AG09309 (cell line): ENCODE measurements at regions not wholly inside any gene's neighbourhood (a gene's known extent, or its start where the extent isn't known, plus 50 kb on each side); places are given as distances from the start of the nearest gene placed in this dataset.
A peak's percentile ranks its signal among the peaks of the same experiment; 100 is the strongest.
"Not testable (repeated sequence)": the region's sequence is repeated elsewhere in the genome, so short reads cannot be mapped to it uniquely, and the experiment has no call there.

ENCODE experiments used
- DNase-seq: peaks from one replicate; pipeline ENCODE4 v3.0.0-alpha.2; 2010; ENCODE audit warnings: low read depth
- H3K4me3 ChIP-seq: 2 replicates; pipeline ENCODE4 v1.5.1; 2011; ENCODE audit warnings: mild to moderate bottlenecking, low read depth, low read length, moderate library complexity; ENCODE audit not compliant: control insufficient read depth
- CTCF ChIP-seq: IDR thresholded peaks from 2 replicates; pipeline ENCODE4 v1.5.1; 2011; ENCODE audit warnings: mild to moderate bottlenecking, low read depth, low read length, inconsistent platforms; ENCODE audit not compliant: insufficient read depth, control insufficient read depth; ENCODE audit errors: missing control alignments

- TF ChIP-seq CTCF, result no peak
Observed at GRCh38 chr5:60479542-60479941, 220.4 kb downstream of the DEPDC1B start.

GRCh38 chr5:60477849-60478248, 222.1 kb downstream of the DEPDC1B start:
- TF ChIP-seq CTCF, result no peak
- DNase-seq, result no peak
- no peak overlapping the region for H3K4me3 ChIP-seq

More at GRCh38 chr5:60479542-60479941, 220.4 kb downstream of the DEPDC1B start:
- DNase-seq, result no peak
- no peak overlapping the region for H3K4me3 ChIP-seq

GRCh38 chr5:60473654-60474053, 226.3 kb downstream of the DEPDC1B start:
- H3K4me3 ChIP-seq, result no peak overlapping the region
- DNase-seq, result no peak
- TF ChIP-seq CTCF, result no peak

GRCh38 chr5:60473027-60473426, 226.9 kb downstream of the DEPDC1B start:
- not testable (repeated sequence) for DNase-seq, H3K4me3 ChIP-seq

- no peak for DNase-seq
- no peak overlapping the region for H3K4me3 ChIP-seq
- no peak for TF ChIP-seq CTCF
Observed at GRCh38 chr5:60470881-60471280, 229.1 kb downstream of the DEPDC1B start.

GRCh38 chr5:60469286-60469685, 230.7 kb downstream of the DEPDC1B start:
- no peak for DNase-seq
- TF ChIP-seq CTCF, result no peak

GRCh38 chr5:60463179-60463868, 236.6 kb downstream of the DEPDC1B start:
- no peak for TF ChIP-seq CTCF
- peak; percentile 3 for DNase-seq
- H3K4me3 ChIP-seq, result no peak overlapping the region

More at GRCh38 chr5:60469286-60469685, 230.7 kb downstream of the DEPDC1B start:
- H3K4me3 ChIP-seq, result no peak overlapping the region
